ENCODE measurements at regions not wholly inside any gene's neighbourhood (a gene's known extent, or its start where the extent isn't known, plus 50 kb on each side); places are given as distances from the start of the nearest gene placed in this dataset.

DNA sequence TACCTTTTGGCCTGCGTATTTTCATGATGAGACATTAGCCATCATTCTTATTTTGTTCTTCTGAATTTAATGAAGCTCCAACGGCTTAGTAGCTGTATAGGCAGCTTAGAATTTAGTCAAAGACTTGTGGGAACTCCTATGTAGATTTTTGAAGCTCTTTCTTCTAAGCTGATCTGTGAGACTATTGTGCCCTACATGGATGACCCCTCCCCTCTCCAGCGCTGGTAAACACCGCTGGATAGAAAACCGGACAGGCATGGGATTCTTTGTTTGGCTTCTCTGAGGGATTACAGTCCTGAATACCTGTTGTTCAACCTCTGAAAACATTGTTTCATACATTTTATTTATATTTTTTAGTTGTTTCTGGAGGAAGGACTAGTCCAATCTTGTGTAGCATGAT lies 1353.4 kb downstream of the GRIK2 start:
- Histone ChIP-seq H3K36me3 (ENCODE audit: insufficient read depth, low read length) (no peaks in the 10 kb centered on the region), H3F3A (ENCODE audit: insufficient read depth, low read length, poor library complexity, severe bottlenecking) (no peaks in the 10 kb centered on the region), H4K20me1 (ENCODE audit: insufficient read depth) (no peaks in the 10 kb centered on the region), H3K79me2 (replicated peaks; ENCODE audit: insufficient read depth, low read length) (no peaks in the 10 kb centered on the region), H2AFZ (ENCODE audit: low read depth, low read length) (no peak overlapping the region), H3K9me3 (ENCODE audit: low read length) (no peaks in the 10 kb centered on the region), H3K27me3 (ENCODE audit: insufficient read depth, low read depth, low read length) (no peaks in the 10 kb centered on the region), H3K9me2 (ENCODE audit: insufficient read depth, low read length) (no peaks in the 10 kb centered on the region), H3K9ac (ENCODE audit: low read length) (no peak overlapping the region), H3K4me2 (ENCODE audit: low read length) (no peak overlapping the region), H3K27ac (ENCODE audit: low read length) (no peak overlapping the region), H3K4me3 (ENCODE audit: low read length) (no peak overlapping the region)
- TF ChIP-seq, protein P1, sequence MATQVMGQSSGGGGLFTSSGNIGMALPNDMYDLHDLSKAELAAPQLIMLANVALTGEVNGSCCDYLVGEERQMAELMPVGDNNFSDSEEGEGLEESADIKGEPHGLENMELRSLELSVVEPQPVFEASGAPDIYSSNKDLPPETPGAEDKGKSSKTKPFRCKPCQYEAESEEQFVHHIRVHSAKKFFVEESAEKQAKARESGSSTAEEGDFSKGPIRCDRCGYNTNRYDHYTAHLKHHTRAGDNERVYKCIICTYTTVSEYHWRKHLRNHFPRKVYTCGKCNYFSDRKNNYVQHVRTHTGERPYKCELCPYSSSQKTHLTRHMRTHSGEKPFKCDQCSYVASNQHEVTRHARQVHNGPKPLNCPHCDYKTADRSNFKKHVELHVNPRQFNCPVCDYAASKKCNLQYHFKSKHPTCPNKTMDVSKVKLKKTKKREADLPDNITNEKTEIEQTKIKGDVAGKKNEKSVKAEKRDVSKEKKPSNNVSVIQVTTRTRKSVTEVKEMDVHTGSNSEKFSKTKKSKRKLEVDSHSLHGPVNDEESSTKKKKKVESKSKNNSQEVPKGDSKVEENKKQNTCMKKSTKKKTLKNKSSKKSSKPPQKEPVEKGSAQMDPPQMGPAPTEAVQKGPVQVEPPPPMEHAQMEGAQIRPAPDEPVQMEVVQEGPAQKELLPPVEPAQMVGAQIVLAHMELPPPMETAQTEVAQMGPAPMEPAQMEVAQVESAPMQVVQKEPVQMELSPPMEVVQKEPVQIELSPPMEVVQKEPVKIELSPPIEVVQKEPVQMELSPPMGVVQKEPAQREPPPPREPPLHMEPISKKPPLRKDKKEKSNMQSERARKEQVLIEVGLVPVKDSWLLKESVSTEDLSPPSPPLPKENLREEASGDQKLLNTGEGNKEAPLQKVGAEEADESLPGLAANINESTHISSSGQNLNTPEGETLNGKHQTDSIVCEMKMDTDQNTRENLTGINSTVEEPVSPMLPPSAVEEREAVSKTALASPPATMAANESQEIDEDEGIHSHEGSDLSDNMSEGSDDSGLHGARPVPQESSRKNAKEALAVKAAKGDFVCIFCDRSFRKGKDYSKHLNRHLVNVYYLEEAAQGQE (IDR thresholded peaks at IDR 0.05; ENCODE audit: borderline replicate concordance) = no peak
- TF ChIP-seq, protein P2, sequence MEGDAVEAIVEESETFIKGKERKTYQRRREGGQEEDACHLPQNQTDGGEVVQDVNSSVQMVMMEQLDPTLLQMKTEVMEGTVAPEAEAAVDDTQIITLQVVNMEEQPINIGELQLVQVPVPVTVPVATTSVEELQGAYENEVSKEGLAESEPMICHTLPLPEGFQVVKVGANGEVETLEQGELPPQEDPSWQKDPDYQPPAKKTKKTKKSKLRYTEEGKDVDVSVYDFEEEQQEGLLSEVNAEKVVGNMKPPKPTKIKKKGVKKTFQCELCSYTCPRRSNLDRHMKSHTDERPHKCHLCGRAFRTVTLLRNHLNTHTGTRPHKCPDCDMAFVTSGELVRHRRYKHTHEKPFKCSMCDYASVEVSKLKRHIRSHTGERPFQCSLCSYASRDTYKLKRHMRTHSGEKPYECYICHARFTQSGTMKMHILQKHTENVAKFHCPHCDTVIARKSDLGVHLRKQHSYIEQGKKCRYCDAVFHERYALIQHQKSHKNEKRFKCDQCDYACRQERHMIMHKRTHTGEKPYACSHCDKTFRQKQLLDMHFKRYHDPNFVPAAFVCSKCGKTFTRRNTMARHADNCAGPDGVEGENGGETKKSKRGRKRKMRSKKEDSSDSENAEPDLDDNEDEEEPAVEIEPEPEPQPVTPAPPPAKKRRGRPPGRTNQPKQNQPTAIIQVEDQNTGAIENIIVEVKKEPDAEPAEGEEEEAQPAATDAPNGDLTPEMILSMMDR (IDR thresholded peaks at IDR 0.05; ENCODE audit: poor library complexity, severe bottlenecking) = no peak
- no peak for TF ChIP-seq POLR2AphosphoS5 (IDR thresholded peaks at IDR 0.05)

DNA sequence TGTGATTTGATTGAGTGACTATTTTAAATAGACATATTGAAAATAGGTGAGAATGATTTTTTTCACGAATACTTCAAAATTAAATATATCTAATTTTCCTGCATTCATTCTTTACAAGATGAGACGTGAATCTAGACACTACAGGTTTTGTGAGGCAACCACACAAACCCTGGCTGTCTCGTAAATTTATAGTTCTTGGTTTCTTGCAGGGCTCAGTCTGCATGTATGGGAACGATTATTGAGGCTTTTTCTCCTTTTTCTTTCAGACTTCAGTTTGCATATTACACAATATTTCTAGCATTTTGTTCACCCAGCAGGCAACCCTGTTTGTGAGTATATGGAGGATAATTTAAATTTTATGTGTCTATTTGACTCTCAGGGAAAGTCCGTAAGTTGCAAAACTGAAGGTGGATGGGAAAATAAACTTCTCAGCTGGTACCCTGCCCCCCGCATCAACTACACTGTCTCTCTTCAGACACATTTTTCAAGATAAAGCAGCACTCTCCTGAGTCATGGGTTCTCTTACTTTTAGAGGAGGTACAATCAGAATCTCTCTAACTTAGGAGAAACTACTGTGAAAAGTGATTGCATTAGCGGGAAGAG lies 1349.3 kb downstream of the GRIK2 start:
- no peaks in the 10 kb centered on the region for H3K9me3 ChIP-seq (ENCODE audit: low read length)
- no peaks in the 10 kb centered on the region for H3K27me3 ChIP-seq (ENCODE audit: insufficient read depth, low read depth, low read length)
- H2AFZ ChIP-seq (ENCODE audit: low read depth, low read length) = no peak overlapping the region
- H3K79me2 ChIP-seq (replicated peaks; ENCODE audit: insufficient read depth, low read length) = no peaks in the 10 kb centered on the region
- H3K4me2 ChIP-seq (ENCODE audit: low read length) = no peak overlapping the region
- no peak overlapping the region for H3K27ac ChIP-seq (ENCODE audit: low read length)
- no peak overlapping the region for H3K4me3 ChIP-seq (ENCODE audit: low read length)
- no peaks in the 10 kb centered on the region for H3F3A ChIP-seq (ENCODE audit: insufficient read depth, low read length, poor library complexity, severe bottlenecking)
- no peak for TF ChIP-seq TAF1 (IDR thresholded peaks at IDR 0.05; ENCODE audit: low read depth)
- TF ChIP-seq, protein P1 (IDR thresholded peaks at IDR 0.05; ENCODE audit: borderline replicate concordance) = no peak
- TF ChIP-seq POLR2AphosphoS5 (IDR thresholded peaks at IDR 0.05) = no peak
- TF ChIP-seq, protein P2 (IDR thresholded peaks at IDR 0.05; ENCODE audit: poor library complexity, severe bottlenecking) = no peak
- no peak for TF ChIP-seq EP300 (conservative IDR thresholded peaks at IDR 0.05; ENCODE audit: poor library complexity, severe bottlenecking)
- TF ChIP-seq SMC3 (conservative IDR thresholded peaks at IDR 0.05; ENCODE audit: poor library complexity) = no peak
- TF ChIP-seq MXI1 (conservative IDR thresholded peaks at IDR 0.05; ENCODE audit: poor library complexity, severe bottlenecking) = no peak
- no peak for TF ChIP-seq RAD21 (conservative IDR thresholded peaks at IDR 0.05)
- TF ChIP-seq EZH2 (IDR thresholded peaks at IDR 0.05; ENCODE audit: borderline replicate concordance, insufficient read depth, low read length, poor library complexity, severe bottlenecking) = no peak
- H3K9ac ChIP-seq (ENCODE audit: low read length) = no peak overlapping the region
- no peaks in the 10 kb centered on the region for H3K36me3 ChIP-seq (ENCODE audit: insufficient read depth, low read length)
- H4K20me1 ChIP-seq (ENCODE audit: insufficient read depth) = no peaks in the 10 kb centered on the region
- no peaks in the 10 kb centered on the region for H3K9me2 ChIP-seq (ENCODE audit: insufficient read depth, low read length)
